ENCODE measurements at regions not wholly inside any gene's neighbourhood (a gene's known extent, or its start where the extent isn't known, plus 50 kb on each side); places are given as distances from the start of the nearest gene placed in this dataset.
"Not testable (repeated sequence)": the region's sequence is repeated elsewhere in the genome, so short reads cannot be mapped to it uniquely, and the experiment has no call there.

- no peak for DNase-seq
These were observed 188.1 kb downstream of the MINAR1 start for GRCh38 chr15:79620112-79620857.

GRCh38 chr15:79621805-79622204, 189.7 kb downstream of the MINAR1 start:
- H3K27me3 ChIP-seq (ENCODE audit: insufficient read depth, low read depth, severe bottlenecking); H3K27ac ChIP-seq; DNase-seq; H3K9me3 ChIP-seq (ENCODE audit: severe bottlenecking); H3K36me3 ChIP-seq; H3K4me3 ChIP-seq (ENCODE audit: low read depth, low read length): not testable (repeated sequence)

More at GRCh38 chr15:79620112-79620857, 188.1 kb downstream of the MINAR1 start:
- H3K27ac ChIP-seq, result no peak overlapping the region
- H3K9me3 ChIP-seq (ENCODE audit: severe bottlenecking), result no peaks in the 10 kb centered on the region
- H3K36me3 ChIP-seq, result no peaks in the 10 kb centered on the region
- TF ChIP-seq, protein P1, sequence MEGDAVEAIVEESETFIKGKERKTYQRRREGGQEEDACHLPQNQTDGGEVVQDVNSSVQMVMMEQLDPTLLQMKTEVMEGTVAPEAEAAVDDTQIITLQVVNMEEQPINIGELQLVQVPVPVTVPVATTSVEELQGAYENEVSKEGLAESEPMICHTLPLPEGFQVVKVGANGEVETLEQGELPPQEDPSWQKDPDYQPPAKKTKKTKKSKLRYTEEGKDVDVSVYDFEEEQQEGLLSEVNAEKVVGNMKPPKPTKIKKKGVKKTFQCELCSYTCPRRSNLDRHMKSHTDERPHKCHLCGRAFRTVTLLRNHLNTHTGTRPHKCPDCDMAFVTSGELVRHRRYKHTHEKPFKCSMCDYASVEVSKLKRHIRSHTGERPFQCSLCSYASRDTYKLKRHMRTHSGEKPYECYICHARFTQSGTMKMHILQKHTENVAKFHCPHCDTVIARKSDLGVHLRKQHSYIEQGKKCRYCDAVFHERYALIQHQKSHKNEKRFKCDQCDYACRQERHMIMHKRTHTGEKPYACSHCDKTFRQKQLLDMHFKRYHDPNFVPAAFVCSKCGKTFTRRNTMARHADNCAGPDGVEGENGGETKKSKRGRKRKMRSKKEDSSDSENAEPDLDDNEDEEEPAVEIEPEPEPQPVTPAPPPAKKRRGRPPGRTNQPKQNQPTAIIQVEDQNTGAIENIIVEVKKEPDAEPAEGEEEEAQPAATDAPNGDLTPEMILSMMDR (IDR thresholded peaks at IDR 0.05; ENCODE audit: low read depth, low read length), result no peak
- no peaks in the 10 kb centered on the region for H3K27me3 ChIP-seq (ENCODE audit: insufficient read depth, low read depth, severe bottlenecking)
- no peak overlapping the region for H3K4me3 ChIP-seq (ENCODE audit: low read depth, low read length)

- Histone ChIP-seq H3K27me3 (ENCODE audit: insufficient read depth, low read depth, severe bottlenecking) (no peaks in the 10 kb centered on the region), H3K27ac (no peak overlapping the region), H3K9me3 (ENCODE audit: severe bottlenecking) (no peaks in the 10 kb centered on the region), H3K4me3 (ENCODE audit: low read depth, low read length) (no peak overlapping the region), H3K36me3 (no peaks in the 10 kb centered on the region)
- DNase-seq, result no peak
- TF ChIP-seq, protein P1 (IDR thresholded peaks at IDR 0.05; ENCODE audit: low read depth, low read length), result no peak
These were observed 191.4 kb downstream of the MINAR1 start for GRCh38 chr15:79623488-79623887.

DNA sequence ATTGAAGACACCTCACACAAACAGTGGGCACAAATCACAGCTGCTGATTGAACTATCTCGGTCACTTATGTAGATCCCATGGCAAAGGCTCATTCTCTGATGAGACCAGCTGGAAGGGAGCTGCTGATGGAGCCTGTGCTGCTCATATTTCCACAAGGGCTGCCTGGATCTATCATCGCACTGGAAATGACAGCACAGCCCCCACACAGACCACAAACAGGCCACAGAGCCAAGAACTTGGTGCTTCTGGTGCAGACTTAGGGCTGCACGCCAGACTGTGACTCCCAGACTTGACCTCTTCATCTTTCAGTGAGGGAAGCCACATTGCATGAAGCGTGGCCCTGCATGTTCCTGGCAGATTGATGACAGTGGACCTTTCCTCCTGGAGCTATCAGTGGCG, 197.6 kb downstream of the MINAR1 start:
- no peak for DNase-seq

DNA sequence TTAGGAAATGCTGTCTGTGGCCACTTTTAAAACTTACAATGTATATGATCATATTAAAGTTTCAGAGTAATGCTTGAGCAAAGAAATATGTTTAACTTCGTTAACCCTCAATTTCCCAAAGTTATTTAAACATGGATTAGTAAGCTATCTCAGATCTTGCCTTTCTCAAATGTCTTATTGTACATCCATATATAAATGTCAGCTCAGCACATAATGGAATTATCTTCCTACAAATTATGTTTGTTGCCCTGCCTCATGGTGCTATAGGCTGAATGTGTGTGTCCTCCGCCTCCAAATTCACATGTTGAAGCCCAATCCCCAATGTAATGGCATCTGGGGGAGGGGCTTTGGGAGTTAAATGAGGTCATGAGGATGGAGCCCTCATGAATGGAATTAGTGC, 200.3 kb downstream of the MINAR1 start:
- DNase-seq, result no peak
- Histone ChIP-seq H3K9me3 (ENCODE audit: severe bottlenecking) (peaks cover 3% of the 10 kb centered on the region), H3K27me3 (ENCODE audit: insufficient read depth, low read depth, severe bottlenecking) (no peaks in the 10 kb centered on the region), H3K27ac (no peak overlapping the region), H3K36me3 (no peaks in the 10 kb centered on the region), H3K4me3 (ENCODE audit: low read depth, low read length) (no peak overlapping the region)
- TF ChIP-seq, protein P1 (IDR thresholded peaks at IDR 0.05; ENCODE audit: low read depth, low read length), result no peak

More for the DNA sequence above, 197.6 kb downstream of the MINAR1 start:
- TF ChIP-seq, protein P1 (IDR thresholded peaks at IDR 0.05; ENCODE audit: low read depth, low read length), result no peak
- peaks cover 3% of the 10 kb centered on the region for H3K9me3 ChIP-seq (ENCODE audit: severe bottlenecking)
- H3K4me3 ChIP-seq (ENCODE audit: low read depth, low read length), result no peak overlapping the region
- H3K27ac ChIP-seq, result no peak overlapping the region
- no peaks in the 10 kb centered on the region for H3K36me3 ChIP-seq
- no peaks in the 10 kb centered on the region for H3K27me3 ChIP-seq (ENCODE audit: insufficient read depth, low read depth, severe bottlenecking)

- H3K4me3 ChIP-seq (ENCODE audit: low read depth, low read length), result no peak overlapping the region
- no peak overlapping the region for H3K27ac ChIP-seq
- no peaks in the 10 kb centered on the region for H3K27me3 ChIP-seq (ENCODE audit: insufficient read depth, low read depth, severe bottlenecking)
- TF ChIP-seq, protein P1 (IDR thresholded peaks at IDR 0.05; ENCODE audit: low read depth, low read length), result no peak
- no peak for DNase-seq
- no peaks in the 10 kb centered on the region for H3K36me3 ChIP-seq
- peaks cover 3% of the 10 kb centered on the region for H3K9me3 ChIP-seq (ENCODE audit: severe bottlenecking)
These were observed 203.1 kb downstream of the MINAR1 start for GRCh38 chr15:79635149-79635771.

Data from WERI-Rb-1 (cell line).